Ectodermal cell (in vitro differentiated cells): ENCODE measurements at regions not wholly inside any gene's neighbourhood (a gene's known extent, or its start where the extent isn't known, plus 50 kb on each side); places are given as distances from the start of the nearest gene placed in this dataset.
"Not testable (repeated sequence)": the region's sequence is repeated elsewhere in the genome, so short reads cannot be mapped to it uniquely, and the experiment has no call there.

Experiments used
- H3K27ac ChIP-seq: 2 replicates; pipeline ENCODE4 v1.7.0; 2013; ENCODE audit warnings: mild to moderate bottlenecking, low read depth, low read length; ENCODE audit not compliant: insufficient read depth, poor library complexity, severe bottlenecking
- H3K27me3 ChIP-seq: 2 replicates; pipeline ENCODE4 v1.7.0; 2013; ENCODE audit warnings: mild to moderate bottlenecking, low read length; ENCODE audit not compliant: insufficient read depth, control insufficient read depth, poor library complexity, severe bottlenecking
- H3K36me3 ChIP-seq: one replicate; pipeline ENCODE4 v1.7.0; 2013; ENCODE audit warnings: low read length; ENCODE audit not compliant: control insufficient read depth, insufficient read depth
- H3K4me1 ChIP-seq: one replicate; pipeline ENCODE4 v1.7.0; 2013; ENCODE audit warnings: low read length; ENCODE audit not compliant: control insufficient read depth, insufficient read depth
- H3K4me3 ChIP-seq: 2 replicates; pipeline ENCODE4 v1.7.0; 2013; ENCODE audit warnings: low read depth, low read length, control low read depth; ENCODE audit not compliant: insufficient read depth
- H3K9me3 ChIP-seq: 2 replicates; pipeline ENCODE4 v1.7.0; 2013; ENCODE audit warnings: mild to moderate bottlenecking, low read length, moderate library complexity; ENCODE audit not compliant: control insufficient read depth
- WGBS, 2 experiments: methylation state at CpG; one replicate each; pipeline ENCODE4 v1.1.7; 2013; ENCODE audit warnings: missing lambda C conversion rate in 2 of 2; 5-methylcytosine and 5-hydroxymethylcytosine counted together

- no peaks in the 10 kb centered on the region for H3K4me1 ChIP-seq
- H3K27ac ChIP-seq = no peak overlapping the region
- no peak overlapping the region for H3K4me3 ChIP-seq
- H3K27me3 ChIP-seq = no peaks in the 10 kb centered on the region
- WGBS, 2 experiments = 81 to 97% methylated on average over 2 to 3 of the region's 3 CpGs
- no peaks in the 10 kb centered on the region for H3K36me3 ChIP-seq
- H3K9me3 ChIP-seq = no peaks in the 10 kb centered on the region
These were observed 630.0 kb downstream of the TAF11L14 start for GRCh38 chr5:18264126-18264882.

DNA sequence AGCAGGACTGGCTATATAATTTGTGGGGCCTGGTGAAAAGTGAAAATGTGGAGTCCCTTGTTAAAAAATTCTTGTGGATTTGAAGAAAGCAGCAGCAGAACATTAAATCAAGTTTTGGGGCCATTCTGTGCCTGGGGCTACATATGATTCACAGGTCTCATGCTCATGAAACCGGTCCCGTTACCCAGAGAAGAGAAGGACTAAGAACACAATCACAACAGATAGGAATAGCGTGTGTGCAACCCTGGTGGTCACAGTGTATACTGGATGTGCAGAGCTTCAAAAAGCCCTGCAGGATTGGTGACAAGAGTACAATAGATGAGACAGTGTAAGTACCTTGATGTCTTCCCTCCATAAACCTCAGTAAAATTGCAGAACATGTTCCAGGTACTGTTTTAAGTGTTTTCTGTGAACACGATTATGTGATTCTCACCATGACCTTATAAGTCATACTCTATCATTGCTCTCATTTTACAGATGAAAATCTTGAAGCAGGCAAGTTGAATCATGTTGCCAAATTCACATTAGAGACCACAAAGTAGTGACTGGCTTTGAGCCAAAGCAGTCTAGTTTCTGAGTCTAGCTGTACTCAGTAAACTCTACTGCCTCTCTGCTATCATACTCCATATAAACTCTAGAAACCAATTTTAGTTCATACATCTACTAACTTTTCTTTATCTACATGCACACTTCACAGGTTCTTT lies 636.5 kb downstream of the TAF11L14 start:
- Histone ChIP-seq H3K27me3 (no peaks in the 10 kb centered on the region), H3K9me3 (no peaks in the 10 kb centered on the region), H3K27ac (no peak overlapping the region), H3K4me1 (no peaks in the 10 kb centered on the region), H3K4me3 (no peak overlapping the region), H3K36me3 (no peaks in the 10 kb centered on the region)
- WGBS, 2 experiments = 92 to 95% methylated on average over 4 of the region's 4 CpGs

GRCh38 chr5:18276939-18277338 lies 642.7 kb downstream of the TAF11L14 start:
- H3K27ac ChIP-seq = no peak overlapping the region
- H3K4me1 ChIP-seq = no peaks in the 10 kb centered on the region
- no peaks in the 10 kb centered on the region for H3K36me3 ChIP-seq
- H3K4me3 ChIP-seq = no peak overlapping the region
- no peaks in the 10 kb centered on the region for H3K27me3 ChIP-seq
- WGBS, 2 experiments = 94 to 97% methylated on average over 5 of the region's 5 CpGs
- no peaks in the 10 kb centered on the region for H3K9me3 ChIP-seq

DNA sequence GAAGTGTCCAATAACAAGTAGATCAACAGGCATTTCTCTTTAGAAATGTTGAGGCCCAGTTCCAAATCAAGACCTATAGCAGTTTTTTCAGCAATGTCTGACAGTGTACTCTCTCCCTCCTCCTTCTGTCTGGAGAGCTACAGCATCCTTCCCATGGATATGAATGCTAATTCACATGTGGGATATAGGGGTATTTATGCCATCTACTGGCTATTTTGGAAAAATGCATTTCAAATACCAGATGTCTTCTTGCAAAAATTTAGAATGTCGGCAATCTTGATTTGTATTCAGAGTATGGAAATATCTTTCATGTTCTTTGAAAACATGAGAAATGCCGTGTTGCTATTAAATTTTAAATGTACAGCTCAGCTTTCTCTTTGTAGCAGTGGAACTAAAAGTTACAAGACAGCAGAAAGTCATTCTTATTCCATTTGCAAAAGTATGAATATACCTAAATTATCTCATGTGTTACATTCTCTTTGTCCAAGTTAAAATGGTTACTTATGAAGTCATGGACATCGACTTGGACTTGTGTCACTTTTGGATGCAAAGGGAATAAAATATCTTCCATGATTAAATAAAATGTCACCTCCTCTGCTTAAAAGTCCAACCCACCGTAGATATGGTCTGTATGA lies 647.8 kb downstream of the TAF11L14 start:
- no peaks in the 10 kb centered on the region for H3K4me1 ChIP-seq
- no peak overlapping the region for H3K27ac ChIP-seq
- H3K9me3 ChIP-seq = no peaks in the 10 kb centered on the region
- no peaks in the 10 kb centered on the region for H3K27me3 ChIP-seq
- no peaks in the 10 kb centered on the region for H3K36me3 ChIP-seq
- 84 to 92% methylated on average over 3 to 4 of the region's 4 CpGs for WGBS, 2 experiments
- no peak overlapping the region for H3K4me3 ChIP-seq

DNA sequence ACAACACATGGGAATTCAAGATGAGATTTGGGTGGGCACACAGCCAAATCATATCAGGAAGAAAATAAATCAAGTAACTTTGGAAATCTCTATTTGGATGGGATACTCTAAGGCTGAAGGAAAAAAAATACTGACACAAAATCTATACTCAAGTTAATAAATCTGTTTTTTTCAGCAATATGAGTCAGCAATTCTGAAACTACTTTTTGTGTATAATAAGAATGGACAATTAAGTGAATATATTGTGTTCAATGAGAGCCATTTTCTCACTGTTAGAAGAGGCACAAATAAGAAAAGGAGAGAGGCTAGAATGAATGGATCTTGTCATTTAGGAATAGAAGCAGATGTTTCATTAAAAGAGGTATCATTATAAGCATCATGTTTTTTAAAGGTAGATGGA lies 651.0 kb downstream of the TAF11L14 start:
- Histone ChIP-seq H3K27ac (no peak overlapping the region), H3K4me1 (no peaks in the 10 kb centered on the region), H3K9me3 (no peaks in the 10 kb centered on the region), H3K4me3 (no peak overlapping the region), H3K27me3 (no peaks in the 10 kb centered on the region), H3K36me3 (no peaks in the 10 kb centered on the region)

GRCh38 chr5:18292146-18292545 lies 657.9 kb downstream of the TAF11L14 start:
- H3K4me1 ChIP-seq = no peaks in the 10 kb centered on the region
- no peaks in the 10 kb centered on the region for H3K36me3 ChIP-seq
- no peaks in the 10 kb centered on the region for H3K27me3 ChIP-seq
- no peak overlapping the region for H3K4me3 ChIP-seq
- no peaks in the 10 kb centered on the region for H3K9me3 ChIP-seq
- H3K27ac ChIP-seq = no peak overlapping the region
- 89 to 90% methylated on average over 3 of the region's 3 CpGs for WGBS, 2 experiments

- not testable (repeated sequence) for H3K27me3 ChIP-seq, H3K27ac ChIP-seq, H3K4me3 ChIP-seq, H3K36me3 ChIP-seq, H3K9me3 ChIP-seq, H3K4me1 ChIP-seq
- WGBS, 2 experiments = 96 to 97% methylated on average over 3 of the region's 3 CpGs
These were observed 661.4 kb downstream of the TAF11L14 start for GRCh38 chr5:18295696-18296095.

DNA sequence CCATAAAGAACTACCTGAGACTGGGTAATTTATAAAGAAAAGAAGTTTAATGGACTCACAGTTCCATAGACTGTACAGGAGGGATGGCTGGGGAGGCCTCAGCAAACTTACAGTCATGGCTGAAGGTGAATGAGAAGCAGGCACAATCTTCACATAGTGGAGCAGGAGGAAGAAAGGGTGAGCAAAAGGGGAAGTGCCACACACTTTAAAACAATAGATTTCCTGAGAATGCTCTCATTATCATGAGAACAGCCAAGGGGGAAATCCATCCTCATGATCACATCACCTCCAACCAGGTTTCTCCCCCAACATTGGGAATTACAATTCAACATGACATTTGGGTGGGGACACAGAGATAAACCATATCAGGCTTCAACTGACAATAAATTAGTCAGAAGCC lies 664.9 kb downstream of the TAF11L14 start:
- H3K27ac ChIP-seq = no peak overlapping the region
- H3K27me3 ChIP-seq = no peaks in the 10 kb centered on the region
- H3K4me1 ChIP-seq = no peaks in the 10 kb centered on the region
- H3K9me3 ChIP-seq = no peaks in the 10 kb centered on the region
- H3K36me3 ChIP-seq = no peaks in the 10 kb centered on the region
- no peak overlapping the region for H3K4me3 ChIP-seq

- H3K4me3 ChIP-seq = no peak overlapping the region
- 87 to 89% methylated on average over 7 to 8 of the region's 8 CpGs for WGBS, 2 experiments
These were observed 671.1 kb downstream of the TAF11L14 start for GRCh38 chr5:18305288-18305924.

GRCh38 chr5:18311266-18311665 lies 677.0 kb downstream of the TAF11L14 start:
- H3K4me3 ChIP-seq = no peak overlapping the region
- WGBS, 2 experiments = 80 to 92% methylated on average over 3 of the region's 3 CpGs
- no peaks in the 10 kb centered on the region for H3K4me1 ChIP-seq
- H3K27me3 ChIP-seq = no peaks in the 10 kb centered on the region
- no peak overlapping the region for H3K27ac ChIP-seq
- no peaks in the 10 kb centered on the region for H3K36me3 ChIP-seq
- no peaks in the 10 kb centered on the region for H3K9me3 ChIP-seq

More at GRCh38 chr5:18305288-18305924, 671.1 kb downstream of the TAF11L14 start:
- no peaks in the 10 kb centered on the region for H3K4me1 ChIP-seq
- no peaks in the 10 kb centered on the region for H3K36me3 ChIP-seq
- no peaks in the 10 kb centered on the region for H3K9me3 ChIP-seq
- no peaks in the 10 kb centered on the region for H3K27me3 ChIP-seq
- H3K27ac ChIP-seq = no peak overlapping the region
